Breast epithelium (tissue), 4 donors: ENCODE measurements at regions not wholly inside any gene's neighbourhood (a gene's known extent, or its start where the extent isn't known, plus 50 kb on each side); places are given as distances from the start of the nearest gene placed in this dataset.

Experiments used
- DNase-seq, 2 donors: peaks; one replicate each; pipeline ENCODE4 v3.0.0-alpha.2; 2019; ENCODE audit warnings: low spot score in 2 of 2
- H3K27ac ChIP-seq, 2 donors: fragments of 200-600 bp; sonication (generic) in 1 of 2; one replicate each; pipeline ENCODE4 v1.5.1; 2016 to 2019; ENCODE audit warnings: mild to moderate bottlenecking in 1 of 2
- H3K27me3 ChIP-seq, 2 donors: fragments of 200-600 bp; sonication (generic) in 1 of 2; one replicate each; pipeline versions ENCODE4 v1.5.1 to v1.6.0; 2017 to 2019; ENCODE audit warnings: control low read depth in 1 of 2, mild to moderate bottlenecking in 1 of 2
- H3K36me3 ChIP-seq: fragments of 200-600 bp; one replicate; pipeline ENCODE4 v1.5.1; 2019
- H3K4me1 ChIP-seq, 2 donors: fragments of 200-600 bp; sonication (generic); one replicate each; pipeline ENCODE4 v1.5.1; 2016 to 2019; ENCODE audit warnings: control low read depth in 1 of 2
- H3K4me3 ChIP-seq, 3 donors: fragments of 200-600 bp; sonication (generic); 1 replicate in 2 of 3; 2 replicates in 1 of 3; pipeline ENCODE4 v1.5.1; 2016 to 2019; ENCODE audit warnings: mild to moderate bottlenecking in 3 of 3, moderate library complexity in 2 of 3
- H3K9me3 ChIP-seq, 2 donors: fragments of 200-600 bp; sonication (generic) in 1 of 2; one replicate each; pipeline ENCODE4 v1.5.1; 2016 to 2019; ENCODE audit warnings: control low read depth in 1 of 2
- POLR2A ChIP-seq: fragments of 450-650 bp; IDR thresholded peaks from one replicate; pipeline ENCODE4 v1.6.1; 2016; ENCODE audit warnings: antibody characterized with exemption, mild to moderate bottlenecking, moderate library complexity
- POLR2AphosphoS5 ChIP-seq, 3 donors: sonication (generic); formaldehyde crosslinking; IDR thresholded peaks; one replicate each; pipeline ENCODE4 v1.6.1; 2017; ENCODE audit warnings: antibody characterized with exemption in 3 of 3
- intact Hi-C: fragments of 100-400 bp; cut with DNase I; formaldehyde crosslinking; loops from one replicate; pipeline ENCODE4 v1.15.1; 2023; ENCODE audit warnings: low total_unique reads
- TF ChIP-seq, protein P1 (sequence below), 3 donors: fragments of 450-650 bp; IDR thresholded peaks; one replicate each; pipeline ENCODE4 v1.5.1; 2016 to 2017; ENCODE audit warnings: antibody characterized with exemption in 3 of 3, mild to moderate bottlenecking in 3 of 3, moderate library complexity in 3 of 3

GRCh38 chr12:25690996-25691864, 138.1 kb upstream of the LMNTD1 start:
- no peak overlapping the region for H3K27ac ChIP-seq
- intact Hi-C loops = no loop called here
- H3K9me3 ChIP-seq = peaks cover 1 to 2% of the 10 kb centered on the region in 2 donors
- no peak for DNase-seq
- no peaks in the 10 kb centered on the region for H3K36me3 ChIP-seq
- no peak overlapping the region for H3K4me3 ChIP-seq
- H3K27me3 ChIP-seq = no peaks in the 10 kb centered on the region
- no peak for TF ChIP-seq POLR2AphosphoS5 (IDR thresholded peaks at IDR 0.05)
- no peak for TF ChIP-seq POLR2A
- TF ChIP-seq, protein P1, sequence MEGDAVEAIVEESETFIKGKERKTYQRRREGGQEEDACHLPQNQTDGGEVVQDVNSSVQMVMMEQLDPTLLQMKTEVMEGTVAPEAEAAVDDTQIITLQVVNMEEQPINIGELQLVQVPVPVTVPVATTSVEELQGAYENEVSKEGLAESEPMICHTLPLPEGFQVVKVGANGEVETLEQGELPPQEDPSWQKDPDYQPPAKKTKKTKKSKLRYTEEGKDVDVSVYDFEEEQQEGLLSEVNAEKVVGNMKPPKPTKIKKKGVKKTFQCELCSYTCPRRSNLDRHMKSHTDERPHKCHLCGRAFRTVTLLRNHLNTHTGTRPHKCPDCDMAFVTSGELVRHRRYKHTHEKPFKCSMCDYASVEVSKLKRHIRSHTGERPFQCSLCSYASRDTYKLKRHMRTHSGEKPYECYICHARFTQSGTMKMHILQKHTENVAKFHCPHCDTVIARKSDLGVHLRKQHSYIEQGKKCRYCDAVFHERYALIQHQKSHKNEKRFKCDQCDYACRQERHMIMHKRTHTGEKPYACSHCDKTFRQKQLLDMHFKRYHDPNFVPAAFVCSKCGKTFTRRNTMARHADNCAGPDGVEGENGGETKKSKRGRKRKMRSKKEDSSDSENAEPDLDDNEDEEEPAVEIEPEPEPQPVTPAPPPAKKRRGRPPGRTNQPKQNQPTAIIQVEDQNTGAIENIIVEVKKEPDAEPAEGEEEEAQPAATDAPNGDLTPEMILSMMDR (IDR thresholded peaks at IDR 0.05) = no peak
- no peaks in the 10 kb centered on the region for H3K4me1 ChIP-seq

DNA sequence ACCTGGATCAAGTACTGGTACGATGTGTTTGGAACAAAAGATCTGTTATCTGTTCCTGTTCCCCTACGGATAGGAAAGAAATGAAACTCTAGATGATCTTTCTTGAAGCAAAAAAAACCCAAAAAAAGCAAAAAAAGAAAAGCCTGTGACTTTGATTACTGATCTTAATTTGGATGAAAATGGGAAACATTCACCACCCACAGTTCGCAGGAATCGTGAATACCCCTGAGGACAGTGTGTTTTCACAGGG, 138.7 kb upstream of the LMNTD1 start:
- H3K27ac ChIP-seq = no peak overlapping the region
- intact Hi-C loops = no loop called here
- H3K27me3 ChIP-seq = no peaks in the 10 kb centered on the region
- TF ChIP-seq POLR2AphosphoS5 (IDR thresholded peaks at IDR 0.05) (no peak), POLR2A (no peak)
- TF ChIP-seq, protein P1 (IDR thresholded peaks at IDR 0.05) = no peak
- no peaks in the 10 kb centered on the region for H3K4me1 ChIP-seq
- no peak for DNase-seq
- H3K4me3 ChIP-seq = no peak overlapping the region
- H3K36me3 ChIP-seq = no peaks in the 10 kb centered on the region
- peaks cover 6% of the 10 kb centered on the region in 2 donors for H3K9me3 ChIP-seq

DNA sequence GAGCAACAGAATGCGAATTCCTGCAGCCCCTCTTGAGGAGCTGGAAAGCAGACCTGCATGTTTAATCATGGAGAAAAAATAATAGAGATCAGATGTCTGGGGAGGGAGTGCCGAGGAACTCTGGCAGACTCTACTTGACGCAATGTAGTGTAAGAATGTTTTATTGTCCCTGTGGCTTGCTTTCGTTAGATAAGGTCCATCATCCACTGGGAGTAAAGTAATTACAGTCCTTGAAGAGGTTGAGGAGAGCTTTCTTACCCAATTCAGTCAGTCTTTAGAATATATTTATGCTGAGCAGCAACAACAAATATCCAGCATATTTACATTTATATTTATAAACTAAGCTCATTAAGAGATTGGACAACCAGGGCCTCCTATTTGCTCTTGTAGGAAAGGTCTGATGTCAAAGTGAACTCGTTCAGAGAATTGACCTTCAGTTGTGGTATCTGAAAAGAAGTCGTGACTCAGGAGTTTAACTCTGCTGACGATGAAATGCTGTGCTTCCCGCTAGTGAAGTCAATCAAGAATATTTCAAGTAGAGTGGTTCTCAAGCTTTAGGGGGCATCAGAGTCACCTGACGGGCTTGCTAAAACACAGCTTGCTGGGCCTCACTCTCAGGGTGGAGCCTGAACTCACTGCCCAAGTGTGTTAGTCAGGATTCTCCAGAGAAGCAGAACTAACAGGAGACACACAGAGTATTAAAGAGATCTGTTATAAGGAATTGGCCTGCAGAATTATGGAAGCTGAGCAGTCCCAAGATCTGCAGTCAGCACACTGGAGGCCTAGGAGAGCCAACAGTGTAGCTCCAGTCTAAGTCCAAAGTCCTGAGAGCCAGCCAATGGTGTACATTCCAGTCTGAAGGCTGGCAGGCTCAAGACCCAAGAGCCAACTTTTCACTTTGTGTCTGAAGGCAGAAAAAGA, 139.3 kb upstream of the LMNTD1 start:
- no peak for DNase-seq
- intact Hi-C loops = no loop called here
- TF ChIP-seq, protein P1 (IDR thresholded peaks at IDR 0.05) = no peak
- no peak for TF ChIP-seq POLR2A
- TF ChIP-seq POLR2AphosphoS5 (IDR thresholded peaks at IDR 0.05) = no peak
- peak overlapping the region in 1 of 2 donors; percentile 22 for H3K27ac ChIP-seq
- peaks cover 6% of the 10 kb centered on the region in 2 donors for H3K9me3 ChIP-seq
- no peaks in the 10 kb centered on the region for H3K36me3 ChIP-seq
- no peaks in the 10 kb centered on the region for H3K4me1 ChIP-seq
- H3K27me3 ChIP-seq = no peaks in the 10 kb centered on the region
- H3K4me3 ChIP-seq = no peak overlapping the region

- TF ChIP-seq POLR2A = no peak
- TF ChIP-seq, protein P1 (IDR thresholded peaks at IDR 0.05) = no peak
- no peak for TF ChIP-seq POLR2AphosphoS5 (IDR thresholded peaks at IDR 0.05)
- H3K27me3 ChIP-seq = no peaks in the 10 kb centered on the region
- H3K36me3 ChIP-seq = no peaks in the 10 kb centered on the region
- intact Hi-C loops = no loop called here
- H3K4me3 ChIP-seq = no peak overlapping the region
- peaks cover 6% of the 10 kb centered on the region in 2 donors for H3K9me3 ChIP-seq
- no peak for DNase-seq
- H3K27ac ChIP-seq = no peak overlapping the region
- no peaks in the 10 kb centered on the region for H3K4me1 ChIP-seq
Observed at GRCh38 chr12:25694072-25694471, 141.0 kb upstream of the LMNTD1 start.

- Histone ChIP-seq H3K36me3 (no peaks in the 10 kb centered on the region), H3K9me3 (peaks cover 6% of the 10 kb centered on the region in 2 donors), H3K4me1 (no peaks in the 10 kb centered on the region), H3K27ac (no peak overlapping the region), H3K4me3 (no peak overlapping the region), H3K27me3 (no peaks in the 10 kb centered on the region)
- TF ChIP-seq, protein P1 (IDR thresholded peaks at IDR 0.05) = no peak
- no peak for TF ChIP-seq POLR2A
- no peak for TF ChIP-seq POLR2AphosphoS5 (IDR thresholded peaks at IDR 0.05)
- intact Hi-C loops = no loop called here
- DNase-seq = no peak
Observed at GRCh38 chr12:25695574-25695973, 142.5 kb upstream of the LMNTD1 start.
